CD4-positive, alpha-beta T cell treated with Interleukin-4 for 4 hours (primary cell): ENCODE measurements at regions not wholly inside any gene's neighbourhood (a gene's known extent, or its start where the extent isn't known, plus 50 kb on each side); places are given as distances from the start of the nearest gene placed in this dataset.

Experiments used
- DNase-seq: peaks from one replicate; pipeline ENCODE4 v3.0.0-alpha.2; 2020

- no peak for DNase-seq
Observed at GRCh38 chr20:60455272-60455671, 497.0 kb downstream of the CDH26 start.

GRCh38 chr20:60459212-60459611, 501.0 kb downstream of the CDH26 start:
- no peak for DNase-seq

GRCh38 chr20:60461993-60462392, 503.8 kb downstream of the CDH26 start:
- DNase-seq = no peak

- DNase-seq = no peak
Observed at GRCh38 chr20:60463798-60464197, 505.6 kb downstream of the CDH26 start.

GRCh38 chr20:60465439-60465838, 507.2 kb downstream of the CDH26 start:
- no peak for DNase-seq

GRCh38 chr20:60465993-60466686, 507.9 kb downstream of the CDH26 start:
- DNase-seq = no peak

GRCh38 chr20:60466687-60467022, 508.4 kb downstream of the CDH26 start:
- no peak for DNase-seq

- DNase-seq = no peak
Observed at GRCh38 chr20:60467078-60467477, 508.9 kb downstream of the CDH26 start.

GRCh38 chr20:60467771-60468170, 509.5 kb downstream of the CDH26 start:
- DNase-seq = no peak

GRCh38 chr20:60469829-60470228, 511.6 kb downstream of the CDH26 start:
- no peak for DNase-seq

GRCh38 chr20:60470366-60470765, 512.1 kb downstream of the CDH26 start:
- DNase-seq = no peak

- DNase-seq = no peak
Observed at GRCh38 chr20:60473211-60473610, 515.0 kb downstream of the CDH26 start.

GRCh38 chr20:60474385-60474910, 516.2 kb downstream of the CDH26 start:
- no peak for DNase-seq

- DNase-seq = no peak
Observed at GRCh38 chr20:60476045-60476444, 517.8 kb downstream of the CDH26 start.

- DNase-seq = no peak
Observed at GRCh38 chr20:60477958-60478357, 519.7 kb downstream of the CDH26 start.

- no peak for DNase-seq
Observed at GRCh38 chr20:60478533-60478932, 520.3 kb downstream of the CDH26 start.

- DNase-seq = no peak
Observed at GRCh38 chr20:60480950-60481742, 522.9 kb downstream of the CDH26 start.

- DNase-seq = no peak
Observed at GRCh38 chr20:60481743-60482133, 523.5 kb downstream of the CDH26 start.

GRCh38 chr20:60482221-60483008, 524.2 kb downstream of the CDH26 start:
- DNase-seq = no peak

GRCh38 chr20:60483371-60483770, 525.1 kb downstream of the CDH26 start:
- DNase-seq = no peak

GRCh38 chr20:60484316-60484715, 526.1 kb downstream of the CDH26 start:
- no peak for DNase-seq

- no peak for DNase-seq
Observed at GRCh38 chr20:60485012-60485760, 527.0 kb downstream of the CDH26 start.

GRCh38 chr20:60486315-60486714, 528.1 kb downstream of the CDH26 start:
- no peak for DNase-seq
